OCI-LY1 (cell line): ENCODE measurements at regions not wholly inside any gene's neighbourhood (a gene's known extent, or its start where the extent isn't known, plus 50 kb on each side); places are given as distances from the start of the nearest gene placed in this dataset.

Experiments used
- H2AFZ ChIP-seq: fragments of 200-600 bp; sonication (generic), shearing (Covaris generic); 2 replicates; pipeline ENCODE4 v1.6.0; 2014; ENCODE audit warnings: antibody characterized with exemption, mild to moderate bottlenecking, low read length
- H3F3A ChIP-seq: fragments of 200-600 bp; sonication (generic), shearing (Covaris generic); 2 replicates; pipeline ENCODE4 v1.6.0; 2014; ENCODE audit warnings: mild to moderate bottlenecking, antibody characterized with exemption, low read length, moderate library complexity; ENCODE audit not compliant: insufficient read depth
- H3K27ac ChIP-seq: fragments of 200-600 bp; sonication (generic); 2 replicates; pipeline ENCODE4 v1.5.1; 2014; ENCODE audit warnings: low read length, mixed run types, mild to moderate bottlenecking, low read depth; ENCODE audit not compliant: poor library complexity, severe bottlenecking
- H3K27me3 ChIP-seq: fragments of 200-600 bp; sonication (generic); 2 replicates; pipeline ENCODE4 v1.6.0; 2014; ENCODE audit warnings: antibody characterized with exemption, mild to moderate bottlenecking, low read length, moderate library complexity; ENCODE audit not compliant: insufficient read depth
- H3K36me3 ChIP-seq: fragments of 200-600 bp; sonication (generic); 2 replicates; pipeline ENCODE4 v1.6.1; 2014; ENCODE audit warnings: mild to moderate bottlenecking, antibody characterized with exemption, low read length, moderate library complexity, mixed read lengths; ENCODE audit not compliant: insufficient read depth
- H3K4me1 ChIP-seq: fragments of 200-600 bp; sonication (generic); 2 replicates; pipeline ENCODE4 v1.5.1; 2014; ENCODE audit warnings: mild to moderate bottlenecking, low read length, moderate library complexity; ENCODE audit not compliant: insufficient read depth, severe bottlenecking
- H3K4me2 ChIP-seq: fragments of 200-600 bp; sonication (generic), shearing (Covaris generic); 2 replicates; pipeline ENCODE4 v1.6.1; 2014; ENCODE audit warnings: low read length
- H3K4me3 ChIP-seq: fragments of 200-600 bp; sonication (generic); 2 replicates; pipeline ENCODE4 v1.5.1; 2014; ENCODE audit warnings: low read length, low read depth, mild to moderate bottlenecking, mixed read lengths; ENCODE audit not compliant: poor library complexity, severe bottlenecking
- H3K79me2 ChIP-seq: fragments of 200-600 bp; shearing (Covaris generic); 2 replicates; pipeline ENCODE4 v1.6.1; 2016; ENCODE audit warnings: mixed run types, low read length, mixed read lengths; ENCODE audit not compliant: insufficient read depth
- H3K9ac ChIP-seq: fragments of 200-600 bp; sonication (generic), shearing (Covaris generic); 2 replicates; pipeline ENCODE4 v1.6.1; 2014; ENCODE audit warnings: mild to moderate bottlenecking, low read length, mixed read lengths
- H3K9me2 ChIP-seq: fragments of 200-600 bp; sonication (generic), shearing (Covaris generic); 2 replicates; pipeline ENCODE4 v1.6.1; 2014; ENCODE audit warnings: low read depth, mild to moderate bottlenecking, low read length, mixed read lengths
- H3K9me3 ChIP-seq: fragments of 200-600 bp; shearing (Covaris generic); 2 replicates; pipeline ENCODE4 v1.6.1; 2014; ENCODE audit warnings: low read length, mixed read lengths
- H4K20me1 ChIP-seq: fragments of 200-600 bp; sonication (generic), shearing (Covaris generic); 2 replicates; pipeline ENCODE4 v1.6.0; 2016; ENCODE audit warnings: mild to moderate bottlenecking, low read length; ENCODE audit not compliant: insufficient read depth
- CTCF ChIP-seq: fragments of 200-600 bp; sonication (generic), shearing (Covaris generic); IDR thresholded peaks from 2 replicates; pipeline ENCODE4 v1.5.1; 2017; ENCODE audit warnings: mild to moderate bottlenecking, antibody characterized with exemption, low read length, moderate library complexity, mixed read lengths
- EZH2 ChIP-seq: fragments of 200-600 bp; sonication (generic), shearing (Covaris generic); IDR thresholded peaks from 2 replicates; pipeline ENCODE4 v1.8.0; 2017; ENCODE audit warnings: borderline replicate concordance, mixed run types, mild to moderate bottlenecking, antibody characterized with exemption, low read length, moderate library complexity, mixed read lengths

GRCh38 chr22:34709641-34710040 lies 356.3 kb upstream of the ISX start:
- H3K79me2 ChIP-seq = no peaks in the 10 kb centered on the region
- H3K4me2 ChIP-seq = no peak overlapping the region
- no peaks in the 10 kb centered on the region for H3F3A ChIP-seq
- H3K4me3 ChIP-seq = no peak overlapping the region
- no peak overlapping the region for H2AFZ ChIP-seq
- no peaks in the 10 kb centered on the region for H3K4me1 ChIP-seq
- no peaks in the 10 kb centered on the region for H4K20me1 ChIP-seq
- H3K27ac ChIP-seq = no peak overlapping the region
- H3K36me3 ChIP-seq = no peaks in the 10 kb centered on the region
- H3K9me2 ChIP-seq = no peaks in the 10 kb centered on the region
- H3K9ac ChIP-seq = no peak overlapping the region
- H3K9me3 ChIP-seq = no peaks in the 10 kb centered on the region
- no peaks in the 10 kb centered on the region for H3K27me3 ChIP-seq
- no peak for TF ChIP-seq CTCF

DNA sequence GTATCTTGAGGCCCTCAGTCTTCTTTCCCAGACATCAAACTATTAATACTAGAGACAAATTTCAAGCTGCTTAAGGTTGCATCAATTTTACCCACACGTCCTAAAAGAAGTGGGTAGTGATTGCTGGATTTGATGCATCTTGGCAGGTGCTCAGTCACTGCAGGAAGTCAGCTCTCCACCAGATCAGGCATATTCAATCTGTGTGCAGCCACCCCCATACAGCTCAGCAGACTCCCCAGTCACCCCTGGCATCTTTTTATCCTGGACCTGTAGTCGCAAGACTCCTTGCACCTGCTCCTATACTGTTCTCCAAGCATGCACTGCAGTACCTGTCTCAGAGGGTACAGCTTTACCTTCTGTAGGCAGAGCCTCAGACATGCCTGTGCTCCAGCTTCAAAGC lies 343.1 kb upstream of the ISX start:
- Histone ChIP-seq H2AFZ (no peak overlapping the region), H3K4me1 (no peaks in the 10 kb centered on the region), H3K4me3 (no peak overlapping the region), H3K9me3 (no peaks in the 10 kb centered on the region), H3K4me2 (no peak overlapping the region), H3K79me2 (no peaks in the 10 kb centered on the region), H4K20me1 (no peaks in the 10 kb centered on the region), H3K27ac (no peak overlapping the region), H3K9me2 (no peaks in the 10 kb centered on the region), H3K9ac (no peak overlapping the region), H3F3A (no peaks in the 10 kb centered on the region), H3K27me3 (no peaks in the 10 kb centered on the region), H3K36me3 (no peaks in the 10 kb centered on the region)
- TF ChIP-seq CTCF (no peak), EZH2 (no peak)

GRCh38 chr22:34736081-34736480 lies 329.9 kb upstream of the ISX start:
- Histone ChIP-seq H3K4me2 (no peak overlapping the region), H3K4me3 (no peak overlapping the region), H3K9me2 (no peaks in the 10 kb centered on the region), H3K9ac (no peak overlapping the region), H2AFZ (no peak overlapping the region), H3K9me3 (no peaks in the 10 kb centered on the region), H4K20me1 (no peaks in the 10 kb centered on the region), H3K79me2 (no peaks in the 10 kb centered on the region), H3K27ac (no peak overlapping the region), H3K27me3 (no peaks in the 10 kb centered on the region), H3K4me1 (no peaks in the 10 kb centered on the region), H3K36me3 (no peaks in the 10 kb centered on the region), H3F3A (no peaks in the 10 kb centered on the region)
- no peak for TF ChIP-seq EZH2
- no peak for TF ChIP-seq CTCF
